Retinal pigment epithelial cell (primary cell): ENCODE measurements at regions not wholly inside any gene's neighbourhood (a gene's known extent, or its start where the extent isn't known, plus 50 kb on each side); places are given as distances from the start of the nearest gene placed in this dataset.

Experiments used
- DNase-seq: peaks from one replicate; pipeline ENCODE4 v3.0.0-alpha.2; 2010; ENCODE audit warnings: low read depth
- H3K4me3 ChIP-seq: 2 replicates; pipeline ENCODE4 v1.5.1; 2011; ENCODE audit warnings: mild to moderate bottlenecking, low read length, control low read depth, moderate library complexity
- CTCF ChIP-seq: conservative IDR thresholded peaks from 2 replicates; pipeline ENCODE4 v1.5.1; 2011; ENCODE audit warnings: low read depth, low read length, control low read depth, inconsistent platforms

- H3K4me3 ChIP-seq, result no peak overlapping the region
- TF ChIP-seq CTCF, result no peak
- no peak for DNase-seq
These were observed 74.8 kb upstream of the LRRN2 start for GRCh38 chr1:204760350-204760749.

GRCh38 chr1:204760757-204761156 is 75.2 kb upstream of the LRRN2 start:
- no peak overlapping the region for H3K4me3 ChIP-seq
- TF ChIP-seq CTCF, result no peak
- no peak for DNase-seq

- no peak overlapping the region for H3K4me3 ChIP-seq
- DNase-seq, result peak; percentile 47
- TF ChIP-seq CTCF, result peak; percentile 79
These were observed 78.4 kb upstream of the LRRN2 start for GRCh38 chr1:204763773-204764427.

GRCh38 chr1:204769997-204770396 is 84.5 kb upstream of the LRRN2 start:
- TF ChIP-seq CTCF, result no peak
- no peak for DNase-seq
- H3K4me3 ChIP-seq, result no peak overlapping the region

- no peak for TF ChIP-seq CTCF
- H3K4me3 ChIP-seq, result no peak overlapping the region
- no peak for DNase-seq
These were observed 85.8 kb upstream of the LRRN2 start for GRCh38 chr1:204771358-204771757.

- no peak overlapping the region for H3K4me3 ChIP-seq
- TF ChIP-seq CTCF, result no peak
- DNase-seq, result no peak
These were observed 87.7 kb upstream of the LRRN2 start for GRCh38 chr1:204773246-204773645.

GRCh38 chr1:204775546-204775945 is 90.0 kb upstream of the LRRN2 start:
- H3K4me3 ChIP-seq, result no peak overlapping the region
- no peak for TF ChIP-seq CTCF
- no peak for DNase-seq
